HCT116 (cell line): ENCODE measurements at regions not wholly inside any gene's neighbourhood (a gene's known extent, or its start where the extent isn't known, plus 50 kb on each side); places are given as distances from the start of the nearest gene placed in this dataset.

Source experiments
- ATAC-seq: fragments of 200-7000 bp; cut with Tn5 transposase; 2 replicates; pipeline ENCODE4 v1.9.1; 2020; ENCODE audit warnings: mild to moderate bottlenecking, moderate library complexity
- BruUV-seq: library from RNA; stranded (reverse); fragments of 400-500 nt; replicated peaks from 2 replicates; lab custom pipeline; 2021; lab: Mats Ljungman, UMichigan
- CTCF ChIA-PET: fragments of 300-600 bp; sonication (Branson Sonifier 250); formaldehyde crosslinking; loops from one replicate; lab custom pipeline; 2021; ENCODE audit warnings: antibody characterized with exemption; lab: Charles Lee
- POLR2A ChIA-PET: fragments of 300-600, 350-600 bp; sonication (Branson Sonifier 250); formaldehyde crosslinking; loops from one replicate; lab custom pipeline; 2021; ENCODE audit warnings: antibody characterized with exemption; lab: Charles Lee
- RAD21 ChIA-PET, 2 experiments: fragments of 300-600 bp; sonication (Branson Sonifier 250); formaldehyde crosslinking; loops; one replicate each; lab custom pipeline; 2023; ENCODE audit warnings: low total read pairs in 2 of 2; ENCODE audit not compliant: uncharacterized antibody in 2 of 2, unreplicated experiment in 2 of 2, low non-redundant PET in 1 of 2; lab: Charles Lee
- DNase-seq: peaks from one replicate; pipeline ENCODE4 v3.0.0-alpha.2; 2010; ENCODE audit warnings: low read depth, low spot score
- H2AFZ ChIP-seq: fragments of 200-600 bp; shearing (Covaris generic), sonication (generic); 2 replicates; pipeline ENCODE4 v1.6.1; 2017; ENCODE audit warnings: low read depth, mixed run types, mixed read lengths, antibody characterized with exemption, low read length; ENCODE audit not compliant: poor library complexity, severe bottlenecking
- H3K27ac ChIP-seq: 2 replicates; pipeline ENCODE4 v1.5.1; 2012; ENCODE audit warnings: low read depth, low read length
- H3K27me3 ChIP-seq: fragments of 200-600 bp; sonication (generic); 2 replicates; pipeline ENCODE4 v1.6.1; 2016; ENCODE audit warnings: mixed run types, low read length, mixed read lengths; ENCODE audit not compliant: insufficient read depth
- H3K36me3 ChIP-seq, 2 experiments: fragments of 200-500 bp in 1 of 2; fragments of 200-600 bp in 1 of 2; sonication (Bioruptor generic) in 1 of 2; sonication (generic) in 1 of 2; 2 replicates each; pipeline versions ENCODE4 v1.5.1 to v1.6.1; 2014 to 2016; ENCODE audit warnings: low read length in 2 of 2, inconsistent platforms in 1 of 2, mixed read lengths in 1 of 2, mixed run types in 1 of 2; ENCODE audit not compliant: insufficient read depth in 2 of 2, control insufficient read depth in 1 of 2
- H3K4me1 ChIP-seq, 2 experiments: fragments of 200-600 bp in 1 of 2; sonication (generic) in 1 of 2; 2 replicates each; pipeline versions ENCODE4 v1.5.1 to v1.6.1; 2012 to 2017; ENCODE audit warnings: low read length in 2 of 2, inconsistent platforms in 1 of 2, mild to moderate bottlenecking in 1 of 2, mixed read lengths in 1 of 2, mixed run types in 1 of 2, moderate library complexity in 1 of 2; ENCODE audit not compliant: insufficient read depth in 2 of 2, control insufficient read depth in 1 of 2
- H3K4me2 ChIP-seq: fragments of 200-600 bp; sonication (generic); 2 replicates; pipeline ENCODE4 v1.6.1; 2017; ENCODE audit warnings: mixed run types, low read length, mixed read lengths
- H3K4me3 ChIP-seq, 2 experiments: fragments of 200-600 bp in 1 of 2; sonication (generic) in 1 of 2; replicated peaks in 1 of 2; 2 replicates each; pipeline ENCODE4 v1.5.1; 2011 to 2016; ENCODE audit warnings: low read length in 2 of 2, control low read depth in 1 of 2, low read depth in 1 of 2, mild to moderate bottlenecking in 1 of 2, mixed read lengths in 1 of 2, mixed run types in 1 of 2
- H3K79me2 ChIP-seq: fragments of 200-600 bp; sonication (generic); 2 replicates; pipeline ENCODE4 v1.6.1; 2017; ENCODE audit warnings: mild to moderate bottlenecking, mixed run types, low read length, moderate library complexity, mixed read lengths; ENCODE audit not compliant: insufficient read depth
- H3K9ac ChIP-seq: fragments of 200-600 bp; sonication (generic); 2 replicates; pipeline ENCODE4 v1.6.1; 2016; ENCODE audit warnings: low read length, mixed read lengths
- H3K9me2 ChIP-seq: fragments of 200-600 bp; sonication (generic), shearing (Covaris generic); 2 replicates; pipeline ENCODE4 v1.6.1; 2017; ENCODE audit warnings: mixed run types, mild to moderate bottlenecking, moderate library complexity; ENCODE audit not compliant: insufficient read depth
- H3K9me3 ChIP-seq, 2 experiments: fragments of 200-500 bp in 1 of 2; fragments of 200-600 bp in 1 of 2; sonication (Bioruptor generic) in 1 of 2; sonication (generic) in 1 of 2; 2 replicates each; pipeline ENCODE4 v1.6.1; 2014 to 2017; ENCODE audit warnings: low read length in 2 of 2, mixed read lengths in 2 of 2, inconsistent platforms in 1 of 2, low read depth in 1 of 2, mild to moderate bottlenecking in 1 of 2, mixed run types in 1 of 2, moderate library complexity in 1 of 2; ENCODE audit not compliant: control insufficient read depth in 1 of 2, insufficient read depth in 1 of 2
- H4K20me1 ChIP-seq: fragments of 200-600 bp; sonication (generic), shearing (Covaris generic); 2 replicates; pipeline ENCODE4 v1.6.1; 2017; ENCODE audit warnings: mixed run types, mild to moderate bottlenecking, moderate library complexity; ENCODE audit not compliant: insufficient read depth
- POLR2AphosphoS5 ChIP-seq: IDR thresholded peaks from 2 replicates; pipeline ENCODE4 v1.6.1; 2011; ENCODE audit warnings: mild to moderate bottlenecking, low read depth, low read length, moderate library complexity
- TCF7L2 ChIP-seq: IDR thresholded peaks from 2 replicates; pipeline ENCODE4 v1.7.0; 2011; ENCODE audit warnings: borderline replicate concordance, inconsistent platforms; ENCODE audit not compliant: insufficient read depth, insufficient read length; ENCODE audit errors: extremely low read depth
- intact Hi-C: fragments of 100-400 bp; cut with micrococcal nuclease; formaldehyde crosslinking; loops from 2 replicates; pipeline ENCODE4 v1.10.0; 2022
- TF ChIP-seq, protein P1 (sequence below): IDR thresholded peaks from 2 replicates; pipeline ENCODE4 v1.6.1; 2011; ENCODE audit warnings: mild to moderate bottlenecking, low read length, moderate library complexity; ENCODE audit not compliant: insufficient replicate concordance; ENCODE audit errors: extremely low read depth
- TF ChIP-seq, protein P2 (sequence below), 3 experiments: fragments of 200-600 bp in 1 of 3; sonication (generic) in 1 of 3; IDR thresholded peaks in 2 of 3; conservative IDR thresholded peaks in 1 of 3; 2 replicates each; pipeline ENCODE4 v1.5.1; 2012 to 2017; ENCODE audit warnings: low read depth in 2 of 3, low read length in 2 of 3, antibody characterized with exemption in 1 of 3, borderline replicate concordance in 1 of 3, control low read depth in 1 of 3, mild to moderate bottlenecking in 1 of 3, mixed read lengths in 1 of 3, mixed run types in 1 of 3, moderate library complexity in 1 of 3; ENCODE audit not compliant: insufficient read depth in 1 of 3

DNA sequence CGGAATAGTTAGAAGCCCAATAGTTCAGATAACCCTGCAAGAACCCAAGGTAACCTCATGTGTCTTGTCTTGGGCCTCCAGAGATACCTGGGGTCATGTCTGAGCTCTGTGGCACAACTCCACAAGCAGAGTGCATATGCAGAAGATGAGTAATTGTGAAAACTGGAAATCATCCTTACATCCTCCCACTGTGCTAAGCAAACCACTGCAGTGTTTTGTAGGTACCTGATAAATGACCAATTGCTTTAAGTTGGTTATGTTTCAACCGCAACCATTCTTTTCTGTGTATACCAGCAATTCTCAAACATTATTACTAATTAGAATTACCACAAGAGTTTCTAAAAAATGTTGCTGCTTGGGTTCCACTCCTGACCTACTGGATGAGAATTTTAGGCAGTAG, 73.2 kb downstream of the CBLL2 start:
- H3K27me3 ChIP-seq: no peaks in the 10 kb centered on the region
- no peak overlapping the region for H2AFZ ChIP-seq
- H3K36me3 ChIP-seq: no peaks in the 10 kb centered on the region
- TF ChIP-seq, protein P1, sequence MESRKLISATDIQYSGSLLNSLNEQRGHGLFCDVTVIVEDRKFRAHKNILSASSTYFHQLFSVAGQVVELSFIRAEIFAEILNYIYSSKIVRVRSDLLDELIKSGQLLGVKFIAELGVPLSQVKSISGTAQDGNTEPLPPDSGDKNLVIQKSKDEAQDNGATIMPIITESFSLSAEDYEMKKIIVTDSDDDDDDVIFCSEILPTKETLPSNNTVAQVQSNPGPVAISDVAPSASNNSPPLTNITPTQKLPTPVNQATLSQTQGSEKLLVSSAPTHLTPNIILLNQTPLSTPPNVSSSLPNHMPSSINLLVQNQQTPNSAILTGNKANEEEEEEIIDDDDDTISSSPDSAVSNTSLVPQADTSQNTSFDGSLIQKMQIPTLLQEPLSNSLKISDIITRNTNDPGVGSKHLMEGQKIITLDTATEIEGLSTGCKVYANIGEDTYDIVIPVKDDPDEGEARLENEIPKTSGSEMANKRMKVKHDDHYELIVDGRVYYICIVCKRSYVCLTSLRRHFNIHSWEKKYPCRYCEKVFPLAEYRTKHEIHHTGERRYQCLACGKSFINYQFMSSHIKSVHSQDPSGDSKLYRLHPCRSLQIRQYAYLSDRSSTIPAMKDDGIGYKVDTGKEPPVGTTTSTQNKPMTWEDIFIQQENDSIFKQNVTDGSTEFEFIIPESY: no peak
- no peak for TF ChIP-seq POLR2AphosphoS5
- ChIA-PET CTCF (no interaction called here), POLR2A (no interaction called here), RAD21 (no interaction called here)
- no peaks in the 10 kb centered on the region for H3K9me2 ChIP-seq
- DNase-seq (no peak), ATAC-seq (no peak)
- H3K79me2 ChIP-seq: no peaks in the 10 kb centered on the region
- no peaks in the 10 kb centered on the region for H3K4me1 ChIP-seq
- H3K27ac ChIP-seq: no peak overlapping the region
- H3K9me3 ChIP-seq: no peaks in the 10 kb centered on the region
- H3K4me2 ChIP-seq: no peak overlapping the region
- no peaks in the 10 kb centered on the region for H4K20me1 ChIP-seq
- H3K9ac ChIP-seq: no peak overlapping the region
- no TSS peak for BruUV-seq
- no peak overlapping the region for H3K4me3 ChIP-seq
- intact Hi-C loops: no loop called here

DNA sequence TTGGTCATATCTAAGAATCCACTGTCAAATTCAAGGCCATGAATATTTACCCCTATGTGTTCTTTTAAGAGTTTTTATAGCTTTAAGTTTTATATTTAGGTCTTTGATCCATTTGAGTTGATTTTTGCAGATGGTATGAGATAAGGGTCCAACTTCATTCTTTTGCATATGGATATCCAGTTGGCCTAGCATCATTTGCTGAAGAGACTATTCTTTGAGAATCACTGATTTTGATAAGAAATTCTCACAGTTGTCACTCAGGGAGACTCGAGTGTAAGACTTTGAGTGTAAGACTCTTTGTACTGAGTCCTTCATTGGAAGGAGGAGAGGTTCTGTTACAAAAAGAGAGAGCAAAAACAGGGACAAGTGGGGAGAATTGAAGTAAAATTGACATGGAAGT, 74.8 kb downstream of the CBLL2 start:
- H3K27me3 ChIP-seq: no peaks in the 10 kb centered on the region
- H3K9me2 ChIP-seq: no peaks in the 10 kb centered on the region
- no TSS peak for BruUV-seq
- TF ChIP-seq, protein P2, sequence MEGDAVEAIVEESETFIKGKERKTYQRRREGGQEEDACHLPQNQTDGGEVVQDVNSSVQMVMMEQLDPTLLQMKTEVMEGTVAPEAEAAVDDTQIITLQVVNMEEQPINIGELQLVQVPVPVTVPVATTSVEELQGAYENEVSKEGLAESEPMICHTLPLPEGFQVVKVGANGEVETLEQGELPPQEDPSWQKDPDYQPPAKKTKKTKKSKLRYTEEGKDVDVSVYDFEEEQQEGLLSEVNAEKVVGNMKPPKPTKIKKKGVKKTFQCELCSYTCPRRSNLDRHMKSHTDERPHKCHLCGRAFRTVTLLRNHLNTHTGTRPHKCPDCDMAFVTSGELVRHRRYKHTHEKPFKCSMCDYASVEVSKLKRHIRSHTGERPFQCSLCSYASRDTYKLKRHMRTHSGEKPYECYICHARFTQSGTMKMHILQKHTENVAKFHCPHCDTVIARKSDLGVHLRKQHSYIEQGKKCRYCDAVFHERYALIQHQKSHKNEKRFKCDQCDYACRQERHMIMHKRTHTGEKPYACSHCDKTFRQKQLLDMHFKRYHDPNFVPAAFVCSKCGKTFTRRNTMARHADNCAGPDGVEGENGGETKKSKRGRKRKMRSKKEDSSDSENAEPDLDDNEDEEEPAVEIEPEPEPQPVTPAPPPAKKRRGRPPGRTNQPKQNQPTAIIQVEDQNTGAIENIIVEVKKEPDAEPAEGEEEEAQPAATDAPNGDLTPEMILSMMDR (IDR thresholded peaks at IDR 0.05 in 2 of 3, conservative IDR thresholded peaks at IDR 0.05 in 1 of 3; ENCODE audit: borderline replicate concordance in 1 of 3, insufficient read depth in 1 of 3, low read depth in 2 of 3, low read length in 2 of 3): no peak
- no peak for TF ChIP-seq TCF7L2
- H3K4me2 ChIP-seq: no peak overlapping the region
- ChIA-PET POLR2A (no interaction called here), RAD21 (no interaction called here), CTCF (no interaction called here)
- no peak overlapping the region for H3K27ac ChIP-seq
- H3K4me3 ChIP-seq: no peak overlapping the region
- H3K9ac ChIP-seq: no peak overlapping the region
- no peak overlapping the region for H2AFZ ChIP-seq
- intact Hi-C loops: no loop called here
- DNase-seq: no peak
- no peaks in the 10 kb centered on the region for H3K79me2 ChIP-seq
- ATAC-seq: no peak
- H3K4me1 ChIP-seq: peaks cover 0 to 5% of the 10 kb centered on the region in 2 experiments; a peak in 2 of 4 replicates
- no peaks in the 10 kb centered on the region for H3K36me3 ChIP-seq
- H4K20me1 ChIP-seq: no peaks in the 10 kb centered on the region
- H3K9me3 ChIP-seq: no peaks in the 10 kb centered on the region
